SHP77 treated with DMSO at 0.1 percent for 48 hours (cell line): ENCODE measurements at regions not wholly inside any gene's neighbourhood (a gene's known extent, or its start where the extent isn't known, plus 50 kb on each side); places are given as distances from the start of the nearest gene placed in this dataset.

ENCODE experiments used
- DNase-seq: peaks from one replicate; lab custom pipeline; 2025; lab: John Stamatoyannopoulos, UW

GRCh38 chr2:6068429-6068828 lies 376.2 kb downstream of the SOX11 start:
- DNase-seq, result peak; percentile 88

GRCh38 chr2:6069381-6069780 lies 377.2 kb downstream of the SOX11 start:
- DNase-seq, result peak; percentile 98

- DNase-seq, result peak; percentile 77
These were observed 379.3 kb downstream of the SOX11 start for GRCh38 chr2:6071519-6071918.

- no peak for DNase-seq
These were observed 380.1 kb downstream of the SOX11 start for GRCh38 chr2:6072276-6072675.

GRCh38 chr2:6072768-6073167 lies 380.6 kb downstream of the SOX11 start:
- DNase-seq, result peak; percentile 76

- peak; percentile 88 for DNase-seq
These were observed 381.3 kb downstream of the SOX11 start for GRCh38 chr2:6073191-6074088.

GRCh38 chr2:6074089-6074643 lies 382.0 kb downstream of the SOX11 start:
- DNase-seq, result peak; percentile 81

- no peak for DNase-seq
These were observed 385.4 kb downstream of the SOX11 start for GRCh38 chr2:6077585-6077984.

GRCh38 chr2:6078414-6078813 lies 386.2 kb downstream of the SOX11 start:
- no peak for DNase-seq

- no peak for DNase-seq
These were observed 387.2 kb downstream of the SOX11 start for GRCh38 chr2:6079405-6079804.

GRCh38 chr2:6080932-6081753 lies 389.0 kb downstream of the SOX11 start:
- DNase-seq, result no peak

- DNase-seq, result no peak
These were observed 389.9 kb downstream of the SOX11 start for GRCh38 chr2:6081955-6082624.

GRCh38 chr2:6082625-6083018 lies 390.4 kb downstream of the SOX11 start:
- no peak for DNase-seq

GRCh38 chr2:6083136-6083535 lies 391.0 kb downstream of the SOX11 start:
- DNase-seq, result no peak

GRCh38 chr2:6089474-6089873 lies 397.3 kb downstream of the SOX11 start:
- no peak for DNase-seq

GRCh38 chr2:6103372-6103771 lies 411.2 kb downstream of the SOX11 start:
- DNase-seq, result no peak

GRCh38 chr2:6103949-6104348 lies 411.8 kb downstream of the SOX11 start:
- peak; percentile 99 for DNase-seq

GRCh38 chr2:6107290-6107689 lies 415.1 kb downstream of the SOX11 start:
- no peak for DNase-seq

- DNase-seq, result no peak
These were observed 417.6 kb downstream of the SOX11 start for GRCh38 chr2:6109831-6110230.

- DNase-seq, result no peak
These were observed 419.6 kb downstream of the SOX11 start for GRCh38 chr2:6111781-6112261.

- no peak for DNase-seq
These were observed 421.6 kb downstream of the SOX11 start for GRCh38 chr2:6113786-6114185.

GRCh38 chr2:6127718-6128117 lies 435.5 kb downstream of the SOX11 start:
- DNase-seq, result no peak
